ENCODE measurements at regions not wholly inside any gene's neighbourhood (a gene's known extent, or its start where the extent isn't known, plus 50 kb on each side); places are given as distances from the start of the nearest gene placed in this dataset.

GRCh38 chr18:45526114-45526841, 89.0 kb upstream of the SLC14A2 start:
- no peak overlapping the region for H3K27ac Mint-ChIP-seq
- Histone ChIP-seq H3K79me2 (ENCODE audit: insufficient read depth, low read length) (no peaks in the 10 kb centered on the region), H3K4me1 (ENCODE audit: control insufficient read depth in 1 of 2, insufficient read depth in 2 of 2, low read length in 2 of 2) (no peaks in the 10 kb centered on the region), H3K27ac (ENCODE audit: low read depth in 1 of 2, low read length in 2 of 2) (no peak overlapping the region), H4K20me1 (ENCODE audit: insufficient read depth, low read length) (no peaks in the 10 kb centered on the region), H3K36me3 (replicated peaks in 1 of 2; ENCODE audit: control insufficient read depth in 1 of 2, insufficient read depth in 2 of 2, low read length in 2 of 2) (no peaks in the 10 kb centered on the region), H3K27me3 (ENCODE audit: control insufficient read depth in 2 of 2, insufficient read depth in 2 of 2, low read length in 2 of 2) (no peaks in the 10 kb centered on the region), H3K4me3 (replicated peaks in 1 of 3; ENCODE audit: low read depth in 2 of 3, low read length in 3 of 3) (no peak overlapping the region), H3K9me3 (replicated peaks in 1 of 2; ENCODE audit: control insufficient read depth in 1 of 2, insufficient read depth in 1 of 2, low read length in 2 of 2) (no peaks in the 10 kb centered on the region), H3K9ac (ENCODE audit: insufficient read depth, low read length, poor library complexity, severe bottlenecking) (no peak overlapping the region), H3K4me2 (replicated peaks; ENCODE audit: extremely low read depth, low read length, poor library complexity, severe bottlenecking) (no peak overlapping the region), H2AFZ (ENCODE audit: insufficient read depth, low read depth, low read length, poor library complexity, severe bottlenecking) (no peak overlapping the region)
- H3K4me3 Mint-ChIP-seq, result no peak overlapping the region
- DNase-seq, result no peak
- H3K9me3 Mint-ChIP-seq, result peaks cover 0 to 2% (median under 1%) of the 10 kb centered on the region in 7 donors
- no peak for TF ChIP-seq CTCF (IDR thresholded peaks at IDR 0.05)
- WGBS (ENCODE audit: insufficient coverage), result 43% methylated on average over 2 of the region's 3 CpGs
- no peaks in the 10 kb centered on the region for H3K4me1 Mint-ChIP-seq
- H3K36me3 Mint-ChIP-seq, result no peaks in the 10 kb centered on the region
- peaks cover 0 to 2% (median 0%) of the 10 kb centered on the region in 3 donors for H3K27me3 Mint-ChIP-seq (ENCODE audit: low read depth in 3 of 3)
- intact Hi-C loops (cut with micrococcal nuclease), result no loop called here

- H3K4me3 Mint-ChIP-seq, result no peak overlapping the region
- no peaks in the 10 kb centered on the region for H3K79me2 ChIP-seq (ENCODE audit: insufficient read depth, low read length)
- H3K27me3 Mint-ChIP-seq (ENCODE audit: low read depth in 3 of 3), result peaks cover 0 to 2% (median 0%) of the 10 kb centered on the region in 3 donors
- no peaks in the 10 kb centered on the region for H4K20me1 ChIP-seq (ENCODE audit: insufficient read depth, low read length)
- no peak overlapping the region for H2AFZ ChIP-seq (ENCODE audit: insufficient read depth, low read depth, low read length, poor library complexity, severe bottlenecking)
- no peaks in the 10 kb centered on the region for H3K9me3 ChIP-seq (replicated peaks in 1 of 2; ENCODE audit: control insufficient read depth in 1 of 2, insufficient read depth in 1 of 2, low read length in 2 of 2)
- no peaks in the 10 kb centered on the region for H3K36me3 ChIP-seq (replicated peaks in 1 of 2; ENCODE audit: control insufficient read depth in 1 of 2, insufficient read depth in 2 of 2, low read length in 2 of 2)
- no peak overlapping the region for H3K27ac Mint-ChIP-seq
- no peaks in the 10 kb centered on the region for H3K27me3 ChIP-seq (ENCODE audit: control insufficient read depth in 2 of 2, insufficient read depth in 2 of 2, low read length in 2 of 2)
- no peak overlapping the region for H3K4me3 ChIP-seq (replicated peaks in 1 of 3; ENCODE audit: low read depth in 2 of 3, low read length in 3 of 3)
- H3K4me1 ChIP-seq (ENCODE audit: control insufficient read depth in 1 of 2, insufficient read depth in 2 of 2, low read length in 2 of 2), result no peaks in the 10 kb centered on the region
- no peak overlapping the region for H3K27ac ChIP-seq (ENCODE audit: low read depth in 1 of 2, low read length in 2 of 2)
- H3K9ac ChIP-seq (ENCODE audit: insufficient read depth, low read length, poor library complexity, severe bottlenecking), result no peak overlapping the region
- TF ChIP-seq CTCF (IDR thresholded peaks at IDR 0.05), result no peak
- no peaks in the 10 kb centered on the region for H3K36me3 Mint-ChIP-seq
- no peak overlapping the region for H3K4me2 ChIP-seq (replicated peaks; ENCODE audit: extremely low read depth, low read length, poor library complexity, severe bottlenecking)
- H3K4me1 Mint-ChIP-seq, result no peaks in the 10 kb centered on the region
- no CpG with 5 or more reads among the region's 5 CpGs for WGBS (ENCODE audit: insufficient coverage)
- intact Hi-C loops (cut with micrococcal nuclease), result no loop called here
- H3K9me3 Mint-ChIP-seq, result peaks cover 0 to 7% (median 2%) of the 10 kb centered on the region in 7 donors
- no peak for DNase-seq
Observed at GRCh38 chr18:45527891-45528290, 87.4 kb upstream of the SLC14A2 start.
